Omental fat pad (tissue), 3 donors: ENCODE measurements at regions not wholly inside any gene's neighbourhood (a gene's known extent, or its start where the extent isn't known, plus 50 kb on each side); places are given as distances from the start of the nearest gene placed in this dataset.

Experiments used
- ATAC-seq: fragments of 150-250 bp; one replicate; pipeline ENCODE4 v1.9.1; 2016; ENCODE audit warnings: mild to moderate bottlenecking, moderate library complexity; ENCODE audit not compliant: low FRiP score
- DNase-seq: peaks from one replicate; pipeline ENCODE4 v3.0.0-alpha.2; 2019; ENCODE audit warnings: low spot score
- TF ChIP-seq, protein P1 (sequence below), 3 donors: fragments of 450-650 bp; IDR thresholded peaks; one replicate each; pipeline ENCODE4 v1.5.1; 2016 to 2017; ENCODE audit warnings: antibody characterized with exemption in 3 of 3, mild to moderate bottlenecking in 3 of 3, moderate library complexity in 2 of 3

DNA sequence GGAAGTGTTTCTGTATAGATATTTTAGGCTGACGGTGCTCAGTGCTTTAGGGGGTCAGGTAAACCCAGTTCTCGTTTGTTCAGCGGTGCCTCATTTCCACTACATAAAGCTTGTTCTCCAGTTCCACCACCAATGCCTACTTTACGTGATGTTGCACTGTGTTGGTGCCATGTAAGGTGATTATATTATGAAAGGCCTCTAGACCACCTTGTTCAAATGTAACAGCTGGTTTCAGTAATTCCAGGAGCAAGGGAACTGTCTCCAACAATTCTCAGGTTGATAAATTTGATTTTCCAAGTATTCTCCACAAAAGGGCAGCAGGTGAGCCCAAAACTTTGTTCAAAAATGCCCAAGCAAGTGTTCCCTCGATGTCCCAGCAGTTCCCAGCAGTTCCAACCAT lies 83.7 kb upstream of the SEPTIN5 start:
- ATAC-seq, result no peak
- DNase-seq, result no peak
- TF ChIP-seq, protein P1, sequence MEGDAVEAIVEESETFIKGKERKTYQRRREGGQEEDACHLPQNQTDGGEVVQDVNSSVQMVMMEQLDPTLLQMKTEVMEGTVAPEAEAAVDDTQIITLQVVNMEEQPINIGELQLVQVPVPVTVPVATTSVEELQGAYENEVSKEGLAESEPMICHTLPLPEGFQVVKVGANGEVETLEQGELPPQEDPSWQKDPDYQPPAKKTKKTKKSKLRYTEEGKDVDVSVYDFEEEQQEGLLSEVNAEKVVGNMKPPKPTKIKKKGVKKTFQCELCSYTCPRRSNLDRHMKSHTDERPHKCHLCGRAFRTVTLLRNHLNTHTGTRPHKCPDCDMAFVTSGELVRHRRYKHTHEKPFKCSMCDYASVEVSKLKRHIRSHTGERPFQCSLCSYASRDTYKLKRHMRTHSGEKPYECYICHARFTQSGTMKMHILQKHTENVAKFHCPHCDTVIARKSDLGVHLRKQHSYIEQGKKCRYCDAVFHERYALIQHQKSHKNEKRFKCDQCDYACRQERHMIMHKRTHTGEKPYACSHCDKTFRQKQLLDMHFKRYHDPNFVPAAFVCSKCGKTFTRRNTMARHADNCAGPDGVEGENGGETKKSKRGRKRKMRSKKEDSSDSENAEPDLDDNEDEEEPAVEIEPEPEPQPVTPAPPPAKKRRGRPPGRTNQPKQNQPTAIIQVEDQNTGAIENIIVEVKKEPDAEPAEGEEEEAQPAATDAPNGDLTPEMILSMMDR (IDR thresholded peaks at IDR 0.05), result no peak

DNA sequence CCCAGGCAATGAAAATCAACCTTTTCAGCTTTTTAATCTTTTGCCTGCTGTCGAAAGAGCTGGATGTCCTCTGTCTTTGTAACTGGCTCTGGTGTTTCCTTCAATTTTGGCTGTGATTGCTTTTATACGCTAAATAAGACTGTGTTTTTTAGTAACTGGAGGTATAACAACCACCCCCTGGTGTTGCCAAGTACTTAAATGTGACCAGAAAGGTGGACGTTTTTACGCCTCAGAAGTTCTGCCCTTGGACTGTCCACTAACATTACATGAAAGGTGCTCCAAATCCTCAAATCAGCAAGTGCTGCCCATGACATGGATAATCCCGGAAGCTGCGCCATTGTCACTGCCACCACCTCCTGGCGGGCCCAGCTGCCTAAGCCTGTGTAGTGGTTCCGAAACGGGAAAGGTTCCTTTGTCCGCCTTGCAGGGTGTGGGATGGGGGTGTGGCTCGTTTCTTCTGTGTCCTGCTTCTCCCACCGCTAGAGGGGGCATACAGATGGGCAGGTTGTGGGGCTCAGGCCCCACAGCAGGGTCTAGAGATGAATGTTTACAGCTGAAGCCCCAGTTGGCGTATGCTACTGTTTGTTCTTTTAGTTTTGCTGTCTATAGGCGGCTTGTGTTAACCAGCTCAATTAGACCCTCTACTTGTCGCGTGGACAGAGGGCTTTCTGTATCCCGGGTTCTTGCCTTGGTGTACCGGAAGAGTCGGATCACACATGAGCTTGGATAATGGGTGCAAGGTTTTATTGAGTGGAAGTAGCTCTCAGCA lies 82.2 kb upstream of the SEPTIN5 start:
- DNase-seq (no peak), ATAC-seq (no peak)
- TF ChIP-seq, protein P1 (IDR thresholded peaks at IDR 0.05), result no peak

DNA sequence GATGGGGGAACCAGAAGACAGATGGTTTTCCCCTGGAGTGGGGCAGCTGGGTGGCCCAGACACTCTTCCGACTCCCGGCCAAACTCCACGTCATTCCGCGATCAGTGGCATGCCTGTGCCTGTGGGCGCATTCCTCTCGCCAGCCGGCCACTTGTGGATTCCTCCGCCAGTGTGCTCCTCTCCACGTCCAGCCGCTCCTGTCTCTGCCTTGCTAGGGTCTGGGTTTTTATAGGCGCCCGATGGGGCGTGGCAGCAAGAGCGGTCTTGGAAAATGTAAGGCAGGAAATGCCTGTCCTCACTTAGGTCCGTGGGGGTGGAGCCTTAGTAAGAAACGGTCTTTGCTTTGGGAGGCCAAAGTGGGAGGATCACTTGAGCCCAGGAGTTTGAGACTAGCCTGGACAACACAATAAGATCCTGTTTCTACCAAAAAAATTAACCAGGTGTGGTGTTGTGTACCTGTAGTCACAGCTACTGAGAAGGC lies 81.6 kb upstream of the SEPTIN5 start:
- no peak for ATAC-seq
- TF ChIP-seq, protein P1 (IDR thresholded peaks at IDR 0.05), result no peak
- no peak for DNase-seq

DNA sequence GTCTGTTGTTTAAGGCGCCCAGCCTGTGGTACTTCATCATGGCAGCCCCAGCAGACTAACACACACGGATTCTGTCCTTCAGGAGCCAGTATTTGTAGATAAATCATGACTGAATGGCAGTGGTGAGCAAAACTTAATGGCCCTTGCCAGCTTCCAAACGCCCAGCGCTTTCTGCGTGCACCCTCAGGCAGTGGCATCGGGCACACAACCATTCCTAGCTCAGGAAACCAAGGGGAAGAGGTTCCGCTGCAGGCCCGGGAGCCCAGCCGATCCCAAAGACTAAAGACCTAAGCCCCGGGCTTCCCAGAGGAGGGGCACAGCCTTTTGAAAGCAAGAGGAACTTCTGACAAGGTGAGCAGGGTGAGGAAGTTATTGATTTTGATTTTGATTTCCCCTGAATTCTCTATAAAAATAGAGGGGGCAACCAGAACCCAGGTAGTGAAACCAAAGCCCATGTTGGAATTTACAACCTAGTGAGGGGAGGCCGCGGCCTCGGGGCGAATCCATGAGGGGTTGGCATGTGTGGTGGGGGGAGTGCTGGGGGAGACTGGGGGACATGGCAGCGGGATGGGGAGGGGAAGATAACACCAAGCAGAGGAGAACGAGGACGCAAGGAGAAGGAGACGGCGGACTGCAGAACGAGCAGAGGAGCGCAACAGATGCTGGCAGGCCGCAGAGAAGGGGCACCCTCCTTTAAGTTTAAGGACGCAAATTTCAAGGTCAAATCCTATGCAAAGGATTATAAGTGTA lies 79.9 kb upstream of the SEPTIN5 start:
- DNase-seq (no peak), ATAC-seq (no peak)

DNA sequence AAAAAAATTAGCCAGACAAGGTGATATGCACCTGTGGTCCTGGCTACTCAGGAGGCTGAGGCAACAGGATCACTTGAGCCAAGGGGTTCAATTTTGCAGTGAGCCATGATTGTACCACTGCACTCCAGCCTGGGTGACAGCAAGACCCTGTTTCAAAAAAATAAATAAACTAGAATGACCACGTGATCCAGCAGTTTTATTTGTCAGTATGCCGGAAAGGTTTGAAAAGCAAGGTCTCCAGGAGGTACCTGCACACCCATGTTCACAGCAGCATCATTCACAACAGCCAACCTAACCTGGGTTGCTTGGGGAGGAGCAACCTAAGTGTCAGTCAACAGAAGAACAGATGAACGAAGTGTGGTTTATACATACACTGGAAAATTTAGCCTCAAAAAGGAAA lies 78.7 kb upstream of the SEPTIN5 start:
- TF ChIP-seq, protein P1 (IDR thresholded peaks at IDR 0.05), result no peak
- DNase-seq (no peak), ATAC-seq (no peak)

More for the DNA sequence above, 79.9 kb upstream of the SEPTIN5 start:
- TF ChIP-seq, protein P1 (IDR thresholded peaks at IDR 0.05), result no peak

DNA sequence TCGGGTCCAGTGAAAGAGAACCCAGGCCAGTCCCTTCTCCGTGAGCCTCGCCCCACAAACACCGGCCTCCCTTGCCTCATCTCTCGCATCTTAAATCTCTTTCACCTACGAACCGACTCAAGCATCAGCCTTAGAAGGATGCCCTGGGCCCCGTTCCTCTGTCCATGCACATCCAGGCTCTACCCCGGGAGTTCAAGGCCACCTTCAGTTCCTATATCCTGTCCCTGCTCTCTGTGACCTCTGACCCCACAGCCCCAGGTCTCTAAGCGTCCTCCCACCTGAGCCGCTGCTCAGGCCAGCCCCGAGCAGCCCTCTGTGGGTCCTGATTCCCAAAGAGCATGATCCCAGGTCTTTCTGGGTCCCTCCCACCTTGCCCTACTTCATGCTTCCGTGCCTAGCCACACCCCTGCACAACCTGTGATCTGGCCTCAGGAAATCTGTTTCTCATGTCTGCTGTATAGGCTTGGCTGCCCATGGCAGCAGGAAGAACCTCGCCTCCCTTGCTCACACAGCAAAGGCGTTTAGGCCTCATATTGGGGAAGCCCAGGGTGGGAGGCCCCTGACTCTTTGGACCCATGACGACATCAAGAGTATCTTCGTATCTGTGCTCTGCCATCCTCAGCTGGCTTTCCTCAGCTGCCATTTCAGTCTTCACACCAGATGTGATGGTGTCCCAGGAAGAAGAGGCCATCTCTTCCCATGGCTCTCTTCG lies 77.5 kb upstream of the SEPTIN5 start:
- TF ChIP-seq, protein P1 (IDR thresholded peaks at IDR 0.05), result no peak
- DNase-seq (no peak), ATAC-seq (no peak)
